GM21423 (cell line): ENCODE measurements at regions not wholly inside any gene's neighbourhood (a gene's known extent, or its start where the extent isn't known, plus 50 kb on each side); places are given as distances from the start of the nearest gene placed in this dataset.

Experiments used
- ATAC-seq: cut with Tn5 transposase; IDR thresholded peaks from one replicate; pipeline ENCODE4 v1.9.1; 2021; ENCODE audit warnings: mild to moderate bottlenecking, moderate library complexity; ENCODE audit not compliant: unreplicated experiment

DNA sequence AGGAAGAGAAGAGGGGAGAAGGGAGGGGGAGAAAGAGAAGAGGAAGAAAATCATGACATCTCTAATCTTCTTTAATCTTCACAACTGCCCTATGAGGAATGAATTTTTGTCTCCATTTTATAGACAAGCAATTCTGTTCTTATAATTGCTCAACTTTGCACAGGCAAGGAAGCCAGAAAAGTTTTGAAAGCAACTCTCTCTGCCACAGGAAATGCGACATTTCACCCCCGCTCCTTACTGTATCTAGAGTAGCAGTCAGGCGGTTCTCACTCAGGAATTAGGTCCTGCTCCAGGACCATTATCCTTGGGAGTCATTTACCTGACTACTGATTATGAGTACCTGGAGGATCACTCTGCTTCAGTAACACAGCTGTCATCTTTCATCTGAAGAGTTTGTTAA is 69.2 kb upstream of the FAM9A start:
- no peak for ATAC-seq

DNA sequence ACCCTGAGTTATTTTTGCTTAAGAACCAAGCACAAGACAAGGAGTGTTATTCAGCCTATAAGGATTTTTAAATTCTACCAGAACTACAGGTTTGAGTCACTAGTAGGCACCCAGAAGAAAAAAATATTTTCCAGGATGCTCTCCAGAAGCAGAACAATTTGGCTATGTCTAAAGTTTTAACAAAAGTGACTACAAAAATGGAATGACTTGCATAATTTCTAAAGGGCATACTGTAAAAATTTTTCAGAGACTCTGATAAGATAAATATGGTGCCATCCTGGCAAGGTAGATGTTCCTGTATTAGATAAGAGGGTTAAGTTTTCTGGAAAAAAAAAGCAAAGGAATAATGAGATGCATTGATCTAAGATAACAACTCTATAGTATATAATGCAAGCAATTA is 68.6 kb upstream of the FAM9A start:
- ATAC-seq: no peak

DNA sequence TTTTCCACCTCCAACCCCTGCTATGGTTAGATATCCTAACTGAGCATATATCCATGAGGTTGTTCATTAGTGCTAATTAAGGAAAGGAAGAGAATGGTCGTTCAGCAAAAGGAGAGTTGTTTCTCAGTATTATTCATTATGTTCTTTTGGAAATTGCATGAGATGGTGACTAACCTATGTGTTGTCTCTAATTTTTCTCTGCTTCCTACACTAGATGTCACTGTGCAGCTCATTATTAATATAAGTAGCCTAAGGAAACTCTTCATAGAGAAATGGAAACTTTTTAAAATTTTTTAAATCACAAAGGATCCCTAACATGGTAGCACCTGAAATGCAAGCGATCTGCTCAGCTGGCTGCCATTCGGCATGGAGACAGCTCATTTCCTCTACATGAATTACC is 67.7 kb upstream of the FAM9A start:
- no peak for ATAC-seq

DNA sequence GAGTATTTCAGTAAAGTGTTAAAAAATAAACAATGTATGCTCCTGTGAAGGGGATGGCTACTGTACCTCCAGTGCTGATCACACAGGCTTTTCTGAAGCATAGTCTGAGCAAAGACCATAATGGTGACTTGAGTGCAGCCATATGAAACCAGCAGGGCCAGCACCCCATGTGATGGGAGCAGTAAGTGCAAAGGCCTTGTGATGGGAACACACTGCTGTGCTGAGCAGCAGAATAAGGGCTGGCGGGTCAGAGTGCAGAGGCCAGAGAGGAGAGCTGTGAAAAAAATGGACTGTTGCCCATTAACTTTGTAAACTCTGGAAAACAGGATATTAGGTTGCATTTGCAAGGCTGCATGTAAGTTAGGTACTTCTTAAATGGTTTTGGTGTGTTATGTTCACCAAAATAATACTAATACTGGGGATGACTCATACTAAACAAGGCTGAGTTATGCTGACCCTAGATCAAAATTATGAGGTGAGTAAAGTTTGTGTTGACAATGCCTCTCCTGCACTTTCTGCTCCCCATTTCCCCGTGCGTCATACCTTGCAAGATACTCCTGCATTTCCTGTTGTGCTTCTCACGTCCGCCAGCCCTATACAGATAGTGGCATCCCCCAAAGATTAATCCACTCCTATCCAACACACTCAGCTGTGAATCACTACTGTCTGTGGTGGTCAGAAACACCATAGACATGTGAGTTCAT is 67.0 kb upstream of the FAM9A start:
- no peak for ATAC-seq

DNA sequence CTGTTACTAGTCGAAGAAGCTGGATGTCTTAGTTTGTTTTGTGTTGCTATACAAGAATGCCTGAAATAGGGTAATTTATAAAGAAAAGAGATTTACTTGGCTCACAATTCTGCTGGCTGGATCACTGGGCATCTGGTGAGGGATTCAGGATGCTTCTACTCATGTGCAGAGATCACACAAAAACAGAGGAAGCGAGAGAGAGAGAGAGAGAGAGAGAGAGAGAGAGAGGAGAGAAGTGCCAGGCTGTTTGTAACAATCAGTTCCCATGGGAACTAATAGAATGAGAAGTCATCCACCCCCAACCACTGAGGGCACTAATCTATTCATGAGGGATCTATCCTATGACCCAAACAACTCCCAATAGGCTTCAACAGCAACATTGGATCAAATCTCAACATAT is 66.2 kb upstream of the FAM9A start:
- ATAC-seq: no peak

DNA sequence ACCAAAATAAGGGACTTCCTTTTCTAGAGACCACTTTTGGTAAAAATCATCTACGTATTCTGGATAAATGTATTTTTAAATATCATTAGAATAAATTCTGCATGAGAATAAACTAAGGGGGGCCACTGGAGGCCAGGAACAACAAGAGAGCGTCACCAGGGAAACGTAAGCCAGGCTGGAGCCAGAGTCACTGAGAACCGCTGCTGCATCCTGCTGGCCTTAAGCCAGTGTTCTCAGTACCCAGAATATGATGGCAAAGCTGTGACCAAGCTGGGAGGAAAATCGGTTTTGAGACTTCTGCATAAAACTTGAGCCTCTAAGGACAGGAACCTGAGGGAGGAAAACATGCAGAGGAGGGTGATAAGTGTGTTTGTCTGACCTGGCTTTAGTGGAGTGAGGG is 63.0 kb upstream of the FAM9A start:
- ATAC-seq: no peak

DNA sequence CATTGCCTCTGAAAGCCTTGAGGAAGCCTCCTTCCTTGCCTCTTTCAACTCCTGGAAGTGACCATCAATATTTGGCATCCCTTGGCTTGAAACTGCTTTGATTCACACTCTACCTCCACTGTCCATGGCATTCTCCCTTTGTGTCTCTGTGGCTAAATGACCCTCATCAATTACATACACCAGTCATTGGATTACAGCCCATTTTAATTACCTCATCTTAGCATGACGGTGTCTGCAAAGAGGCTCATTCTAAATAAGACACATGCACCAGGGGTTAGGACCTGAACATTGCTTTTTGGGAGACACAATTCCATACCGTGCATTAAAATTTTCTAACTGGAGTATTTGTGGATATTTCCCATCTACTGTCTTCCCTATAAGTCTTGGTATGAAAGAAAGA is 60.7 kb upstream of the FAM9A start:
- ATAC-seq: no peak

DNA sequence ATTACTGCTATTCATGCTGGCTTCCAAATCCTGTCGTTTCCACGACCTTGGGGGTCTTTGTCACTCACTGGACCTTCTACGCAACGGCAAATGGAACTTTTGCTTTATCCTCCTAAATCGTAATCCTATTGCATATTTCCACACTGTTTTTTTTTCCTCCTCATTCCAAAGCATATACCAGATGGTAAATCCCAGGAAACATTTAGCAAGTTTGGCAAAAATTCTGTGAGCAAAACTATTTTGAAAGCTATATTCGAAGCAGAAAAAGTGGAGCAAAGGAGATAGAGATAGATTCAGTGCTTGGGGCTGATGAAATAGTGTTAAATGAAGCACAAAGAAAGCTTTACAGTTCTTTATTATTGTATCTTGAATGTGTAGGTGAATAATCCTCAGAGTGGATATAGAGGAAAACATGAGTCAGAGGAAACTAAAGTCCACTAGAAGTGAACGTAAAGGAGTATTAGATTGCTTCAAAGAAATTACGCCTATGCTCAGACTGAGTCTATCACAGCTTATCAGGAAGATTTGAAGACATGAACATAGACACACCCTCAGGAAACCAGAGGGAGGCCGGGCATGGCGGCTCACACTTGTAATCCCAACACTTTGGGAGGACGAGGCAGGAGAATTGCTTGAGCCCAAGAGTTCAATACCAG is 50.2 kb upstream of the FAM9A start:
- no peak for ATAC-seq
